ENCODE measurements at regions not wholly inside any gene's neighbourhood (a gene's known extent, or its start where the extent isn't known, plus 50 kb on each side); places are given as distances from the start of the nearest gene placed in this dataset.

GRCh38 chr2:115904516-115904915, 1462.1 kb downstream of the DPP10 start:
- no peak overlapping the region for H3K27ac Mint-ChIP-seq
- ATAC-seq, result no peak
- no peak overlapping the region for H3K4me3 Mint-ChIP-seq
- CTCF ChIA-PET, result no interaction called here
- no peaks in the 10 kb centered on the region for H3K27me3 Mint-ChIP-seq (ENCODE audit: low read depth)
- DNase-seq (ENCODE audit: low spot score), result no peak
- H3K4me1 Mint-ChIP-seq, result no peaks in the 10 kb centered on the region
- H3K36me3 Mint-ChIP-seq, result peaks cover 8% of the 10 kb centered on the region
- TF ChIP-seq ZNF512 (CRISPR knock-in tag; IDR thresholded peaks at IDR 0.05; ENCODE audit: borderline replicate concordance) (no peak), JAZF1 (CRISPR knock-in tag; IDR thresholded peaks at IDR 0.05) (no peak), GABPB1 (CRISPR knock-in tag; IDR thresholded peaks at IDR 0.05) (no peak), ZBTB21 (CRISPR knock-in tag; IDR thresholded peaks at IDR 0.05; ENCODE audit: borderline replicate concordance) (no peak), HMGXB4 (CRISPR knock-in tag; IDR thresholded peaks at IDR 0.05) (no peak), CREM (CRISPR knock-in tag; IDR thresholded peaks at IDR 0.05) (no peak), ZNF263 (CRISPR knock-in tag; IDR thresholded peaks at IDR 0.05; ENCODE audit: low read depth) (no peak), SMAD4 (CRISPR knock-in tag; IDR thresholded peaks at IDR 0.05) (no peak), NFE2L1 (CRISPR knock-in tag; IDR thresholded peaks at IDR 0.05) (no peak), GRHL2 (CRISPR knock-in tag; IDR thresholded peaks at IDR 0.05; ENCODE audit: insufficient replicate concordance, severe bottlenecking) (no peak), ARID4B (CRISPR knock-in tag; IDR thresholded peaks at IDR 0.05; ENCODE audit: borderline replicate concordance) (no peak), SP1 (CRISPR knock-in tag; conservative IDR thresholded peaks at IDR 0.05) (no peak), NFATC4 (CRISPR knock-in tag; IDR thresholded peaks at IDR 0.05) (no peak), ATF2 (CRISPR knock-in tag; IDR thresholded peaks at IDR 0.05; ENCODE audit: borderline replicate concordance, low read depth) (no peak), FOXJ3 (CRISPR knock-in tag; IDR thresholded peaks at IDR 0.05; ENCODE audit: borderline replicate concordance) (no peak)
- TF ChIP-seq, protein P1, sequence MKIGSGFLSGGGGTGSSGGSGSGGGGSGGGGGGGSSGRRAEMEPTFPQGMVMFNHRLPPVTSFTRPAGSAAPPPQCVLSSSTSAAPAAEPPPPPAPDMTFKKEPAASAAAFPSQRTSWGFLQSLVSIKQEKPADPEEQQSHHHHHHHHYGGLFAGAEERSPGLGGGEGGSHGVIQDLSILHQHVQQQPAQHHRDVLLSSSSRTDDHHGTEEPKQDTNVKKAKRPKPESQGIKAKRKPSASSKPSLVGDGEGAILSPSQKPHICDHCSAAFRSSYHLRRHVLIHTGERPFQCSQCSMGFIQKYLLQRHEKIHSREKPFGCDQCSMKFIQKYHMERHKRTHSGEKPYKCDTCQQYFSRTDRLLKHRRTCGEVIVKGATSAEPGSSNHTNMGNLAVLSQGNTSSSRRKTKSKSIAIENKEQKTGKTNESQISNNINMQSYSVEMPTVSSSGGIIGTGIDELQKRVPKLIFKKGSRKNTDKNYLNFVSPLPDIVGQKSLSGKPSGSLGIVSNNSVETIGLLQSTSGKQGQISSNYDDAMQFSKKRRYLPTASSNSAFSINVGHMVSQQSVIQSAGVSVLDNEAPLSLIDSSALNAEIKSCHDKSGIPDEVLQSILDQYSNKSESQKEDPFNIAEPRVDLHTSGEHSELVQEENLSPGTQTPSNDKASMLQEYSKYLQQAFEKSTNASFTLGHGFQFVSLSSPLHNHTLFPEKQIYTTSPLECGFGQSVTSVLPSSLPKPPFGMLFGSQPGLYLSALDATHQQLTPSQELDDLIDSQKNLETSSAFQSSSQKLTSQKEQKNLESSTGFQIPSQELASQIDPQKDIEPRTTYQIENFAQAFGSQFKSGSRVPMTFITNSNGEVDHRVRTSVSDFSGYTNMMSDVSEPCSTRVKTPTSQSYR (CRISPR knock-in tag; IDR thresholded peaks at IDR 0.05), result no peak
- TF ChIP-seq, protein P2, sequence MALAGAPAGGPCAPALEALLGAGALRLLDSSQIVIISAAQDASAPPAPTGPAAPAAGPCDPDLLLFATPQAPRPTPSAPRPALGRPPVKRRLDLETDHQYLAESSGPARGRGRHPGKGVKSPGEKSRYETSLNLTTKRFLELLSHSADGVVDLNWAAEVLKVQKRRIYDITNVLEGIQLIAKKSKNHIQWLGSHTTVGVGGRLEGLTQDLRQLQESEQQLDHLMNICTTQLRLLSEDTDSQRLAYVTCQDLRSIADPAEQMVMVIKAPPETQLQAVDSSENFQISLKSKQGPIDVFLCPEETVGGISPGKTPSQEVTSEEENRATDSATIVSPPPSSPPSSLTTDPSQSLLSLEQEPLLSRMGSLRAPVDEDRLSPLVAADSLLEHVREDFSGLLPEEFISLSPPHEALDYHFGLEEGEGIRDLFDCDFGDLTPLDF (CRISPR knock-in tag; IDR thresholded peaks at IDR 0.05), result no peak
- TF ChIP-seq, protein P3, sequence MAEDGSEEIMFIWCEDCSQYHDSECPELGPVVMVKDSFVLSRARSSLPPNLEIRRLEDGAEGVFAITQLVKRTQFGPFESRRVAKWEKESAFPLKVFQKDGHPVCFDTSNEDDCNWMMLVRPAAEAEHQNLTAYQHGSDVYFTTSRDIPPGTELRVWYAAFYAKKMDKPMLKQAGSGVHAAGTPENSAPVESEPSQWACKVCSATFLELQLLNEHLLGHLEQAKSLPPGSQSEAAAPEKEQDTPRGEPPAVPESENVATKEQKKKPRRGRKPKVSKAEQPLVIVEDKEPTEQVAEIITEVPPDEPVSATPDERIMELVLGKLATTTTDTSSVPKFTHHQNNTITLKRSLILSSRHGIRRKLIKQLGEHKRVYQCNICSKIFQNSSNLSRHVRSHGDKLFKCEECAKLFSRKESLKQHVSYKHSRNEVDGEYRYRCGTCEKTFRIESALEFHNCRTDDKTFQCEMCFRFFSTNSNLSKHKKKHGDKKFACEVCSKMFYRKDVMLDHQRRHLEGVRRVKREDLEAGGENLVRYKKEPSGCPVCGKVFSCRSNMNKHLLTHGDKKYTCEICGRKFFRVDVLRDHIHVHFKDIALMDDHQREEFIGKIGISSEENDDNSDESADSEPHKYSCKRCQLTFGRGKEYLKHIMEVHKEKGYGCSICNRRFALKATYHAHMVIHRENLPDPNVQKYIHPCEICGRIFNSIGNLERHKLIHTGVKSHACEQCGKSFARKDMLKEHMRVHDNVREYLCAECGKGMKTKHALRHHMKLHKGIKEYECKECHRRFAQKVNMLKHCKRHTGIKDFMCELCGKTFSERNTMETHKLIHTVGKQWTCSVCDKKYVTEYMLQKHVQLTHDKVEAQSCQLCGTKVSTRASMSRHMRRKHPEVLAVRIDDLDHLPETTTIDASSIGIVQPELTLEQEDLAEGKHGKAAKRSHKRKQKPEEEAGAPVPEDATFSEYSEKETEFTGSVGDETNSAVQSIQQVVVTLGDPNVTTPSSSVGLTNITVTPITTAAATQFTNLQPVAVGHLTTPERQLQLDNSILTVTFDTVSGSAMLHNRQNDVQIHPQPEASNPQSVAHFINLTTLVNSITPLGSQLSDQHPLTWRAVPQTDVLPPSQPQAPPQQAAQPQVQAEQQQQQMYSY (CRISPR knock-in tag; IDR thresholded peaks at IDR 0.05), result no peak
- TF ChIP-seq, protein P4, sequence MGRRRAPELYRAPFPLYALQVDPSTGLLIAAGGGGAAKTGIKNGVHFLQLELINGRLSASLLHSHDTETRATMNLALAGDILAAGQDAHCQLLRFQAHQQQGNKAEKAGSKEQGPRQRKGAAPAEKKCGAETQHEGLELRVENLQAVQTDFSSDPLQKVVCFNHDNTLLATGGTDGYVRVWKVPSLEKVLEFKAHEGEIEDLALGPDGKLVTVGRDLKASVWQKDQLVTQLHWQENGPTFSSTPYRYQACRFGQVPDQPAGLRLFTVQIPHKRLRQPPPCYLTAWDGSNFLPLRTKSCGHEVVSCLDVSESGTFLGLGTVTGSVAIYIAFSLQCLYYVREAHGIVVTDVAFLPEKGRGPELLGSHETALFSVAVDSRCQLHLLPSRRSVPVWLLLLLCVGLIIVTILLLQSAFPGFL (CRISPR knock-in tag; IDR thresholded peaks at IDR 0.05; ENCODE audit: borderline replicate concordance), result no peak
- H3K9me3 Mint-ChIP-seq, result peaks cover 32% of the 10 kb centered on the region
- POLR2A ChIA-PET, result no interaction called here
